Endodermal cell (in vitro differentiated cells): ENCODE measurements at regions not wholly inside any gene's neighbourhood (a gene's known extent, or its start where the extent isn't known, plus 50 kb on each side); places are given as distances from the start of the nearest gene placed in this dataset.

Source experiments
- DNase-seq: peaks from one replicate; pipeline ENCODE4 v3.0.0-alpha.2; 2017
- H3K27ac ChIP-seq: 2 replicates; pipeline ENCODE4 v1.5.1; 2013; ENCODE audit warnings: mild to moderate bottlenecking, low read depth, low read length, moderate library complexity
- H3K27me3 ChIP-seq: 2 replicates; pipeline ENCODE4 v1.6.1; 2013; ENCODE audit warnings: mild to moderate bottlenecking, low read length, moderate library complexity; ENCODE audit not compliant: insufficient read depth, control insufficient read depth, poor library complexity, severe bottlenecking
- H3K36me3 ChIP-seq: 2 replicates; pipeline ENCODE4 v1.7.0; 2013; ENCODE audit warnings: mild to moderate bottlenecking, low read length, moderate library complexity; ENCODE audit not compliant: control insufficient read depth, insufficient read depth
- H3K4me1 ChIP-seq: one replicate; pipeline ENCODE4 v1.7.0; 2013; ENCODE audit warnings: low read length; ENCODE audit not compliant: control insufficient read depth, insufficient read depth
- H3K4me3 ChIP-seq: 2 replicates; pipeline ENCODE4 v1.5.1; 2013; ENCODE audit warnings: mild to moderate bottlenecking, low read length, moderate library complexity
- H3K9ac ChIP-seq: 2 replicates; pipeline ENCODE4 v1.6.1; 2013; ENCODE audit warnings: mild to moderate bottlenecking, low read length, moderate library complexity; ENCODE audit not compliant: poor library complexity, severe bottlenecking; ENCODE audit errors: extremely low read depth
- H3K9me3 ChIP-seq: 2 replicates; pipeline ENCODE4 v1.6.1; 2013; ENCODE audit warnings: mild to moderate bottlenecking, low read length, moderate library complexity; ENCODE audit not compliant: control insufficient read depth
- H3K27ac Mint-ChIP-seq: 2 replicates; pipeline ENCODE4 v1.8.0; 2020; ENCODE audit warnings: mixed read lengths
- H3K27me3 Mint-ChIP-seq: 2 replicates; pipeline ENCODE4 v1.8.0; 2021; ENCODE audit warnings: mild to moderate bottlenecking, mixed read lengths; ENCODE audit not compliant: insufficient read depth
- H3K36me3 Mint-ChIP-seq: 2 replicates; pipeline ENCODE4 v1.8.0; 2020; ENCODE audit warnings: low read depth, mixed read lengths
- H3K4me1 Mint-ChIP-seq: 2 replicates; pipeline ENCODE4 v1.8.0; 2020; ENCODE audit warnings: mixed read lengths
- H3K4me3 Mint-ChIP-seq: 2 replicates; pipeline ENCODE4 v1.8.0; 2020; ENCODE audit warnings: mild to moderate bottlenecking, moderate library complexity, mixed read lengths
- H3K9me3 Mint-ChIP-seq: 2 replicates; pipeline ENCODE4 v1.8.0; 2020; ENCODE audit warnings: mild to moderate bottlenecking, mixed read lengths
- CTCF ChIP-seq: fragments of 200-600 bp; sonication (generic); conservative IDR thresholded peaks from 2 replicates; pipeline ENCODE4 v1.5.0; 2021; ENCODE audit warnings: antibody characterized with exemption, mild to moderate bottlenecking
- WGBS, 2 experiments: methylation state at CpG; one replicate each; pipeline versions ENCODE4 v1.1.5 to v1.1.7; 2013; ENCODE audit warnings: missing lambda C conversion rate in 2 of 2, mixed read lengths in 1 of 2; ENCODE audit not compliant: insufficient coverage in 1 of 2, insufficient read length in 1 of 2; 5-methylcytosine and 5-hydroxymethylcytosine counted together

GRCh38 chr17:21522755-21523336, 146.7 kb downstream of the KCNJ12 start:
- Mint-ChIP-seq H3K9me3 (no peaks in the 10 kb centered on the region), H3K4me1 (peaks cover 11% of the 10 kb centered on the region), H3K27ac (no peak overlapping the region), H3K36me3 (no peaks in the 10 kb centered on the region), H3K4me3 (no peak overlapping the region), H3K27me3 (peaks cover 1% of the 10 kb centered on the region)
- WGBS, 2 experiments = 95 to 100% methylated on average over 2 to 8 of the region's 8 CpGs
- peak; percentile 20 for DNase-seq
- no peaks in the 10 kb centered on the region for H3K9me3 ChIP-seq
- peaks cover 11% of the 10 kb centered on the region for H3K4me1 ChIP-seq
- no peaks in the 10 kb centered on the region for H3K27me3 ChIP-seq
- no peak overlapping the region for H3K27ac ChIP-seq
- H3K9ac ChIP-seq = no peak overlapping the region
- no peaks in the 10 kb centered on the region for H3K36me3 ChIP-seq
- TF ChIP-seq CTCF = no peak
- H3K4me3 ChIP-seq = no peak overlapping the region

GRCh38 chr17:21523497-21524210, 147.5 kb downstream of the KCNJ12 start:
- H3K36me3 ChIP-seq = no peaks in the 10 kb centered on the region
- DNase-seq = peak; percentile 28
- 90 to 94% methylated on average over 5 to 7 of the region's 7 CpGs for WGBS, 2 experiments
- H3K27me3 Mint-ChIP-seq = peaks cover 1% of the 10 kb centered on the region
- H3K4me3 Mint-ChIP-seq = no peak overlapping the region
- H3K9me3 Mint-ChIP-seq = no peaks in the 10 kb centered on the region
- H3K9ac ChIP-seq = no peak overlapping the region
- no peak overlapping the region for H3K27ac ChIP-seq
- H3K4me3 ChIP-seq = no peak overlapping the region
- peaks cover 3% of the 10 kb centered on the region for H3K4me1 Mint-ChIP-seq
- no peaks in the 10 kb centered on the region for H3K27me3 ChIP-seq
- peaks cover 5% of the 10 kb centered on the region for H3K4me1 ChIP-seq
- TF ChIP-seq CTCF = no peak
- H3K36me3 Mint-ChIP-seq = no peaks in the 10 kb centered on the region
- H3K27ac Mint-ChIP-seq = no peak overlapping the region
- H3K9me3 ChIP-seq = no peaks in the 10 kb centered on the region

DNA sequence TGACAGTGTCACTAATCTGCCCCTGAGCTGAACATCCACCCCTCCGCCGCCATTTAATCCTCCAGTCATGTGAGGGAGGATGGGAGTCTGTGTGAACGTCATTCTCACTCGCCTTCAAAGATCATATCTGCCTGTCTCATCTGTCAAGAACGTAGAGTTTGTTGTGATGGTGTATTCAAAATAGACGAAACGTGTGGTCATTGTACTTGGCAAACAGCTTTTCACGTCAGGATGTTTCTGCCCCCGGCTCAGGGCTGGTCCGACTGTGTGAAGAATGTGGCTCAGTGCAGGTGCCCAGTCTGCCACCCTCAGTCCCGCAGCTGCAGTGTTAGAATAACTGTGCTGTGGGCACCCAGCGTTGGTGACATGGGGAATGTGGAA, 148.0 kb downstream of the KCNJ12 start:
- H3K27ac ChIP-seq = no peak overlapping the region
- TF ChIP-seq CTCF = no peak
- 94% methylated on average over 5 to 11 of the region's 12 CpGs for WGBS, 2 experiments
- H3K36me3 ChIP-seq = no peaks in the 10 kb centered on the region
- H3K9ac ChIP-seq = no peak overlapping the region
- Mint-ChIP-seq H3K4me1 (no peaks in the 10 kb centered on the region), H3K9me3 (no peaks in the 10 kb centered on the region), H3K27ac (no peak overlapping the region), H3K27me3 (peaks cover 1% of the 10 kb centered on the region), H3K36me3 (no peaks in the 10 kb centered on the region), H3K4me3 (no peak overlapping the region)
- H3K27me3 ChIP-seq = no peaks in the 10 kb centered on the region
- H3K9me3 ChIP-seq = no peaks in the 10 kb centered on the region
- DNase-seq = peak; percentile 24
- no peaks in the 10 kb centered on the region for H3K4me1 ChIP-seq
- no peak overlapping the region for H3K4me3 ChIP-seq
